CD4-positive, alpha-beta T cell treated with Interleukin-12 subunit alpha and Interleukin-12 subunit beta, for 1 hour (primary cell): ENCODE measurements at regions not wholly inside any gene's neighbourhood (a gene's known extent, or its start where the extent isn't known, plus 50 kb on each side); places are given as distances from the start of the nearest gene placed in this dataset.

Experiments
- DNase-seq: peaks from one replicate; pipeline ENCODE4 v3.0.0-alpha.2; 2020

DNA sequence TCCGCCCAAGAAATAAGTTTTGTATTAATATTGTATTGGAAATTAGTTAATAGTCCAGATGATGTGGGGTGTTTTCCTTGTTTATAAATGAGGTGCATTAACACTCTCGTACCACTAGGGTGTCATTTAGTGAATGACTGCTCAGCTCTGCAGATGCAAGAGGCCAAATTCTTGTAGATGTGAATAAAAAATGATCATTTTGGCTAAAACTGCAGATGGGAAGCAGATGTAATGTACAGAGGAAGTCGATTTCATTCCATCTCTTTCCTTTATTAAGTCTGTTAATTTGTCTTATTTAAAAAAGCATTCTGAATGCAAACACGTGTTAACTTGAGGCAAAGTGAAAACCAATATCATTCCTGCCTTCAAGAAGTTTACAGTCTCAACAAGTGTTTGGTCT, 108.1 kb downstream of the DHX15 start:
- DNase-seq, result no peak

DNA sequence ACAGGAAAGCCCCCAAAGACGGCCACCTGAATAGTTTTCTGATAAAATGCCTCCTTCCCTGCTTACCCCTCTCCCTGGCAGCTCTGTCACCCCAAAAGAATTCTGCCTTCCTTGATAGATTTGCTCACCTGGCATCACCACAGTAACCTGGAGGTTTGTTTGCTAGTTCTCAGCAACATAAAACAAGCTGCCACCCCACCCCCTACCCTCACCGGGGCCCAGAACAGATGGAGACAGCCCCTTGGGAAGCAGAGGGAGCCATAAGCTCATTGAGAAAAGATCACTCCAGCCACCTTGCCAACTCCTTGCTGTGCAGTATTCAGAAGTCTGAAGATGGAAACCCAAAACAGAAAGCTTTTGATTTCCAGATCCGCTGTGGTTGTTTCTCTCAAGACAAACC, 108.6 kb downstream of the DHX15 start:
- DNase-seq, result no peak

DNA sequence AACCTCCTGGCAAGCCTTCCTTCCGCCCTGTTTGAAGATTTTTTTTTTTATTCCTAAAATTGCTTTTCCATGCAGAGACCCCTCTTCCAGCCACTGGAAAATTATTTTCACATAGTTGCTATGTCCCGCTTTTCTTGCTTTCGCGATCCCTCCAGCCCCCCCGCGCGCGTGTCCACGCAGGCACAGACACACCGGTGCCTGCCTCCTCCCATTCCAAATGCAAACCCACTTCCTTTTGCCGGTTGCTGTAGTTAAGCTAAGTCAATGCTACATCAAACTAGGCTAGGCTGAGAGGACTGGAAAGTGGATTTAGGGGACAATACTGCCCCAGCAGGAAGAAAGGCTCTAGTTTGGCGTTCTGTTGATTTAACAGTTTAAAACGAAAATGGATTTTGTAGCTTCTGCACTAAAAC, 111.0 kb downstream of the DHX15 start:
- DNase-seq, result no peak

DNA sequence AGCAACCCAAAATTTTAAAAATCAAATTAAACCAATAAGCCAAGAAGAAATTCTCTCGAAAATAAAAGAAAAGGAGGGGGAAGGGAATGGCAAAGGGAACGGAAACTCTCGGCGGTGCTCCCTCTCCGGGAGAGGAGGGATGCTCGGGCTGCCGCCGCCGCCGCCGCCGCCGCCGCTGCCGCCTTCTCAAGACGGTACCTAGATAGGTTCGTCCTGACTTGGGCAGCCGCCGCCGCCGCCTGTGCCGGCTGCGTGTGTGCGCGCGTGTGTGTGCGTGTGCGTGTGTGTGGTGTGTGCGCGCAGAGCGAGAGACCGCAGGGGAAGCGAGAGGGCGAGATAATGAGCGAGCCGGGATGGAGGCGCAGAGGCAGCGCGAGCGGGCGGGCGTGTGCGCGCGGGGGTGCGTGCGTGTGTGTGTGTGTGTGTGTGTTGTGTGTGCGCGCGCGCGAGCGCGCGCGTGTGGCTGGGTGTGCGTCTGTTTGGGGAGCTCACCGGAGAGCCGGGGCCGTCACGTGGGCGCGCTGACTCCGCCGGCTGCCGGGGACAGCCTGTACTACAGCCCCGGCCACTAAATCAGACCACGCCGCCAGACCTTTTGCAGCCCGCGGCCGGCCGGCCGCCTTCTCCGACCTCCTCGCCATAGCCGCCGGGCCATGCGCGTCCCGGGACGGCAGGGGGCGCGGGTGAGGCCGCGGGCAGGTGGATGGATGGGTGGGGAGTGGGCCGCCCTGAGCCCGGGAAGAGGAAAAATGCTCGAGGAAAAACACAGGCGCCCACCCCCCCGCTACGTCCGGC, 111.6 kb downstream of the DHX15 start:
- DNase-seq, result peak; percentile 74

DNA sequence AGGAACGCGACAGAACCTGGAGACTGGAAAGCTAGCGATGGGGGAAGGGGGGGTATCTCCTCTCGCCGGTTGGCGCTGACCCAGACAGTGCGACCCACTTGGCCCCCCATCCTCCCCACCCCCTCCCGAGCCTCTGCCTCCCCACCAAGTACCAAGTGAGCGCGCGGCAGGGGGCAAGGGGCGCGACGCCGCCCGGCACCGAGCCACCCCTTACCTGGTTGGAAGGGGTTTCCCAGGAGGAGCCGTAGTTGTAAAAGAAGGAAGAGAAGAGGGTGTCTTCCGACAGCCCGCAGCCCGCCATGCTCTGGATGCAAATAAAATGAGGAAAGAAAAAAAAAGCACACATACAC, 112.2 kb downstream of the DHX15 start:
- no peak for DNase-seq

DNA sequence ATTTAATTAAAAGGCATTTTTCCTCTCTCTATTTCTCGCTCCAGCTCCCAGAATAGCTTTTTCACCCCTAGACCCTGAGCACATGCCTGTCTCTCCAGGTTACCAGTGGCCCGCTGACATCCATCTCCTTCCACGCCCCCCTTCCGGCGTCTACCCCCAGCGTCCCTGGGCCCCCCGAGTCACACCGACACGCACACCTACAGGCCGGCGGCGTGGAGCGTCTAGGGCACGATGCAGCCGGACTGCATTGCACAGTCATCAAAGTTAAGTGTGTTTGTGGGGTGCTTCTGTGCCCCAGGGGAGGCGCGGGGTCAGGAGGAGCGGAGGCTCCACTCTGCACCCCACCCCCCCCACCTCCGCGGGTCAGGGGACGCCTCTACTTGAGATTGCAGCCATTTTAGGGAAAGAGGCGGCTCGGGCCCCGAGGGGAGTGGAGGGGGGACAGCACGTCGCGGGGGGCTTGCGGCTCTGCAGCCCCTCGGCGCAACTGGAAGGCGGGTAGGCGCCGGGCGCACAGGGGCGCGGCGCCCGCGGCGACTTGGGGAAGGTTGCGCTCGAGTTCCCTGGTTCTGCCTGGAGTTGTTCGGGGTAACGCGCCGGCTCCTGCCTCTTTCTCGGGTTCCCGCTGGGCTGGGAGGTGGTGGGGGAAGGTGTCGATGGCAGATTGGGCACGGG, 112.7 kb downstream of the DHX15 start:
- no peak for DNase-seq

DNA sequence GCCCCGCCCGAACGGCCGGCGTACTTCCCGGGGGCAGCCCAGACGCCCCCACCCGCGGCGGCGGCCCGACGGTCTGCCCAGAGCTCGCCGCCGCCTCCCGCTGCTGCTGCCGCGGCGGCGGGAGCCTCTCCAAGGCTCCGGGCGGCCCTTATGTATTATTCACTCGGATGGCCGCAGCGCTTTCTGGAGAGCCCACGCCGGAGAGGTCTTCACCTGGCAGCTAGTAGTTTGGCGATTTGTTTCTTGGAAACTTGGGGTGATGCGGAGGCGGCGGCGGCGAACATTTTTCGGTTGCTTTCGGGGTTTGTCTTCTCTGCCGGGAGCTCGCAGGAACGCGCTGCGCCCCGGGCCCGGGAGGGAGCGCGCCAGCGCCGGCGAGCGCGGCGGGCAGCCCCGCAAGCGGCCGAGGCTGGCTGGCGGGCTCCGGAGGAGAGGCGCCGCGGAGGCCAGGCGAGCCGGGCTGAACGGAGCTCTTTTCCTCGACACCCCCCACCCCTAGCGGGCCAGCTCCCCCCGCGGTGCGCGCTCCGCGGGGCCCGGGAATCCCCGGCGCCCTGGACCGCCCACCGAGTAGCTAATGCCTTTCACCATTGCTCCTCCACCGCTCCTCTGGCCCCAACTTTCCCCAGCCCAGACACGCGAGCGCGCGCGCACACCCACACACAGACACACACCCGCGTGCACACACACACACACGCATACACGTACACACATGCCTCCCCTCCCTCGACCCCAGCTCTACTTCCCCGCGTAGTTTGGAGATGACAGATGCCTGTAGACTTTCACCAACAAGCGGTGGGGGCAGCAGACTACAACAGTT, 113.5 kb downstream of the DHX15 start:
- peak; percentile 29 for DNase-seq

DNA sequence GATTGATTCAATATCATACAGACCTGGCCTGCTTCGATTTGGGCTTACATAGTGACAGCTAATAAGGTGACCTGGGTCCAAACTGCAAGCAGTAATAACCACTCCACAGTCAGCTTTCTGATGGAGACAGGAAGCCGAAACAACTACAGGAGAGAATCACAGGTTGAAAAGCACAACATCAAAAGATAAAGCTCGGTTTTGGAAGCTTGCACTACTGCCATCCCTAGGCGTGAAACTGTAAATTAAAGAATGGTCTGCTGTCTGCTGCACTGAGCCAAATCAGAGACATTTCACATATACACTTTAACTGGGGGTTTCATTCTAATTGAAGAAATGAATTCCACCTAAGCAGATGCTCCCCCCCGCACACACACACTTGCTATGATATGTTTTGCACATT, 116.3 kb downstream of the DHX15 start:
- no peak for DNase-seq

DNA sequence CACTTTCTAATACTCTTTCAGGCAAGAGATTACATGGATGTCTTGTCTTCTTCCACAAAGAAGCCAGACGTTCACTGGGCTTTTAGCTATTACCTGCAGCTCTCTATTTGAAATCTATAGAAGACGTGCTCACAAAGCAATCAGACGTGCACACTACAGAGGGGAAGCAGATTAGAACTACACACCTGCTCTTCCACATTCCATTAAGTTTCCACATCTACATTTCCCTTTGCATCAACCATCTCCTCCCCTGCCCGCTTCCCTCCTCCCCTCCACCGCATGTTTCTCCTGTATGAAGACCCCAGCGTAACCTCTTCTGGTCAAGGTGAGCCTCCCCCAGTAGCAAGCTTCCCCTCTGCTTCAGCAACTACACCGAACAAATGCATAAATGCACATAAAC, 119.8 kb downstream of the DHX15 start:
- no peak for DNase-seq

DNA sequence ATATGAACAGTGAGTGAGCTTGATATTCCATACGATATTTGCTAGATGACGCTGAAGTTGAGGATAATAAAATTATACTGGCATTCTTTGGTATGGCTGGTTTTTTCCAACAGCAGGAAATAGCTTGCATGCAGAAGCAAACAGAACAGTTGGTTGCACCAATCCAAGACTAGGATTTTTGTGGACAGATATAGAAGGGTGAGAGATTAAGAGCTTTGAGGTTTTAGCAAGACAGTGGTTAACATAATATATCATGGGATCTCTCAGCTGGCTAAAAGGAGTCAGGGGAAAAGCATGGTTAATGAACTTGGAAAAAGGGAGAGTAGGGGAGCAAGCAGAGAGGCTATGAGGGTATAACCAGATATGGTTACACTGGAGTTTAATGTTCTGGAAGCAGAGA, 127.9 kb downstream of the DHX15 start:
- no peak for DNase-seq

DNA sequence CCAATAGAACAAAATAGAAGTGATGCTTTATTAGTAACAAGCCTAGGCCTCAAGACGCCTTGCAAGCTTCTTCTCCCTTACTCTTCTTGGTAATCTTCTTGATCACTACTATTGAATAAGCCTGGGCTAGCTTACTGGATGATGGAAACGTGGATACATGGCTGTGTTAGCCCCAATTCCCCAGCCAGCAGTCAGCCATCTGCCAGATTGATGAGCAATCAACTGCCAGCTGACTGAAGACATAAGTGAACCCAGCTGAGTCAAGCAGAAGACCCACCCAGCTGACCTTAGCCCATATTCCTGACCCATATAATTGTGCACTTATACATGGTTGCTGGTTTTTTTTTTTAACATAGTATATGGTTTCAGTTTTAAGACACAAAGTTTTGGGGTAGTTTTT, 130.4 kb downstream of the DHX15 start:
- DNase-seq, result no peak

DNA sequence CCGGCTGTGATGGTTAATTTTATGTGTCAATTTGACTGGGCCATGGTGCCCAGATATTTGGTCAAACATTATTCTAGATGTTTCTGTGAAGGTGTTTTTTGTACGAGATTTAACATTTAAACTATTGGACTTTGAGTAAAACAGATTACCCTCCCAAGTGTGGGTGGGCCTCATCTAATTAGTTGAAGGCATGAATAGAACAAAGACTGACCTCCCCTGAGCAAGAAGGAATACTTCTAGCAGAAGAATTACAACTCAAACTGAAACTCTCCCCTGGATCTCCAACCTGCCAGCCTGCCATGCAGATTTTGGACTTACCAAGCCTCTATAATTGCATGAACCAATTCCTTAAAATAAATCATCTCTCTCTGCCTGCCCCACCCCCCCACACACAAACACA, 132.5 kb downstream of the DHX15 start:
- DNase-seq, result no peak

DNA sequence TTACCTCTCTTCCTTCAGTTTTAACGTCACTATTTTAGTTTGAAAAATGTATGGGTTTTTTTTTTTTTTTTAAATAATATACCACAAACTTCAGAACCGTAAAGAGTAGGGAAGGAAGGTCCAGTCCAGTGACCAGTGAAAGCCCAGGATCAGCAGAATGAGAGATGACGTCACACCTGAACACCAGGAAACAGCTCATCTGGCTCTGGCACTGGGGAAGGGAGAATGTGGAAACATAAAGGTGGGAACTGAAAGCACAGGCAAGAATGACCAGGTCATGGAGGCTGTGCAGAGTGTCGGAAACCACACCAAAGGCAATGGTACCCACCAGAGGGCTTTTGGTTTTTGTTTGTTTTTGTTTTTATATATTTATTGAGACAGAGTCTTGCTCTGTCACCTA, 141.2 kb downstream of the DHX15 start:
- no peak for DNase-seq

DNA sequence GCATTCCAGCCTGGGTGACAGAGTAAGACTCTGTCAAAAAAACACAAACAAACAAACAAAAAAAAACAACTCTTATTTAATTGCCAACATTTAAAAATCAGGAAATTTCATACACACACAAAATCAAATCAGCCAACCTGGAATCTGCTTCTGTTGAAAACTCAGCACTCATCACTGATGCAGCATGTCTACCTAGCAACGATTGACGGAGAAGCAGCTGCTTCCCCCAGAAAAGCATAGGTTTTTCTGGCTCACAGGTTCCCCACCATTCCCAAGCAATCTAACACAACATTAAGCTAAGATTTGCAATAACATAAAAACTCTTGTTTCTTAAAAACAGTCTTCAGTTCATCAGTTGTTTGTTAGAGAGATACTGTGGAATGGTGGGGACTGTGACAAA, 143.6 kb downstream of the DHX15 start:
- DNase-seq, result no peak

DNA sequence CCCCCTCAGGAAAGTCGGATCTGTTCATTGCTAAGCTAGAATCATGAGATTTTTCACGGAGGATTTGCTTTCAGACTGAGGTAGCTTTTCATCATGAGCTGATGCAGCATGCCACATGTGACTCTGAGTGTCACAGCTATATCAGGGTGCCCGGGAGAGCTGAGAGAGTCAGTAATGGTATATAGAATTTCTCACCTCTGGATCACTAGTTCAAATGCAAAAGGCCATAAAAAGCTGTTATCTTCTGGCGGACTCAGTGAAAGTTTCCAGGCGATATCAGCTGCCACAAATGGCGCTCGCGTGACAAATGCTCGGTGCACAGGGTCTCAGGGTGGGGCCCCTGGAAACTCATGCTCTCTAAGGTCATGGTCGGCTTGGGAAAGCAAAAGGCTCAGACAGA, 150.1 kb downstream of the DHX15 start:
- no peak for DNase-seq

DNA sequence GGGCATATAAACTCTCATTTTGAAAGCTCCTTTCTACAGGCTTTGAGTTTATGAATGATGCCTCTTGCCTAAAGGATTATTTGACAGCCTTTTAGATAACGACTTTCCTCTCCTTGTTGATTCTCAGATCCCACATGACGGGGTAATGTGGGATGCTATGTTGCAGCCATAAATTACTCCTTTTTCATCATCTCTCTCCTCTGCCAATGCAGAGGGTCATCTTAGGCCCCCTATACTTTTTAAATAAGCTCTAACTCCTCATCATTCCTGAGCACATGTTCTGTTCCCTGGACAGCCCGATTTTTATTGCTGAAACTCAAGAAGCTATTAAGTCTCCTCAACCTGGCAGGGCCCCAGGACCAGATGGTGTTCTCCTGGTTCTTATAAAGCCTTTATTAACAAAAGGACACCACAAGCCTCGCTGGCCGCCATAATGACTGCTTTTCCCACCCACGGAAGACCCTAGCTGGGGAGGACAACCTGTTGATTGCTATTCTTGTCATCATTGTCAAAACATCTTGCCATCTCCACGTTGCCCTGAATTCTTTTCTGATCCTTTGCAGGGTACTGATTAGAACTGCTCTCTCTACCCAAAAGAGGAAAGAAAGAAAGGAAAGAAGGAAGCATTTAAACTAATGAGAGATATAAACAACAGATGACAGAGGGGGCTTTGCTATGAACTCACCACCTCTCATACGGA, 150.7 kb downstream of the DHX15 start:
- no peak for DNase-seq

DNA sequence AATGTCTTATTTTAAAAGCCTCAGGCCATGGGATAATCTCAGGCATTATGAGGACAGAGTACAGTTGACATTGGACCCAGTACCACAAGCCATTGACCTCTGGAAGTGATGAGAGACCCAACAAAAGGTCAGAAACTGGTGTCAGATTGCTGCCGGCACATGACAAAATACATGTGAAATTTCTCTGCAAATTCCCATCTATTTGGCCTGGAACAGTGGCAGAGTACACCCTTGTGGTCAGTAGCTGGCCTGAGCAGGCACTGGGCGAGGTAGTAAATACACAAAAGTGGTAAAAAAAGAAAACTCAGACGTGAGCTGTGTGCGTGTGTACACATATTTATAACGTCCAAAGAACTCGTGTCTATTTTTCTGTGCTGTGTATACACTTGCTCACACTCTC, 155.5 kb downstream of the DHX15 start:
- DNase-seq, result no peak

DNA sequence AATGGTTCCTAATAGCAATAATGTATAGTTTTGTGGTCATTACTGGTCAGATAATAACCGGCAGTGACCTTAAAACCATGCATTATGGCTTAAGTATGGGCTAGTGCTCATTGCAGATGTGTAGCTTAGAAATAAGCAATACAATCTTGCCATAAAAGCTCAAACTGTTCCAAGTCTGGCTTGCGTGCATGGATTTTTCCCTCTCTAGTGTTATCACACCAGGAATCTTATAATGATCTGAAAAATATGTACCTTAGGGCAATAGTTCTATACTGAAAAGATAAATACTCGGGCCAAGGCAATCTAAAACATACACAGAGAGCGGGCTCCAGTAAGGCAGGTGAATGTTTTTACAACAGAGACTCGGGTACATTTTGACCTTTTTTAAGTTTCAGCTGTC, 157.8 kb downstream of the DHX15 start:
- DNase-seq, result no peak

DNA sequence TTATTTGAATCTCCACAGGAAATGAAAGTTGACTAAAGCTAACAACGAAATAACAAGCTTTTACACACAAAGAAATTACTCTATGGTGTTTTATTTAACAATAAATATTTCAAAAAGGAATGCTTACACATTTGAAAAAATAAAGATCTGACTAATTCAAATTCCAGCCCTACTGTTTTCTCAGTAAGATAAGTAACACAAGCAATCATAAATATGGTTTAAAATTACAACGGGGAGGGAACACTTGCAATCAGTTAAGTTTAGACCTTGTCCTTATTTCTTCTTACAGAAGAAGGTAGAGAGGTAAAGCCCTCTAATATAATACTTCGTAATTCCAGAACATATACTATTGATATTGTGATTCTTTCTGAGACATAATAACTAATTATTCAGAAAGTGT, 158.5 kb downstream of the DHX15 start:
- no peak for DNase-seq

DNA sequence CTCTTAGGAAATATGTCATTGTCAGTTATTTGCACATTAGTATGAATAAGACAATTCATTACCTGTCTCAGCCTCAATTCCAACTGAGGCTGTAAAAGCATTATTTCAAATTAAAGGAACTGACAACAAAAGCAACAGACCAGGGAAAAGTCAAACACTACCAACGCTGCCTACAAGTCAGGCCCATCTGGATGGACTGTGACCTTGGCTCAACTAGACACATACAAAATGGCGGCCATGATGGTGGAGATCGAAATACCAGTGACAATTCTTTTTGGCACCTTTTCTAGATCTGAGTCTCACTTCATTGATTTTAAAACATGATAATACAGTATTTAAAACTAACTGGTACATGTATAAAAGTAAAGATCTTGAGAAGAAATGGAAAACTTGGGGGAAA, 160.7 kb downstream of the DHX15 start:
- DNase-seq, result no peak

DNA sequence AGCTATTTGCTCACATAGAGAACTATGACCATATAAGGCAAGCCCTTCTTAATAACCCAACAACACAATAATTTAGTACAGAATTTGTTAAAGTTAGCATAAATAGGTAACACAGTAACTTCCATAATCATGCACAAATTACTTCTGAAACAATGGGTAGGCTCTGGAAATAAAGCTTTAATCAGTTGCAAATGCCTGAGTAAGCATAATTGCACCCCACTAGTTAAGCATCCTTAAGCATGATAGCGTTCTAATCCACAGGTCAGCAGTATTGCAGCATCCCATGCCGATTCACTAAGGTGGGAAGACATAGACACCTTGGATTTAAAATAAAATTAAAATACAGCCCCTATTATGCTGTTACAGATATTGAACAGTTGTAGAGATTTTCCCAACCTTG, 161.7 kb downstream of the DHX15 start:
- no peak for DNase-seq

DNA sequence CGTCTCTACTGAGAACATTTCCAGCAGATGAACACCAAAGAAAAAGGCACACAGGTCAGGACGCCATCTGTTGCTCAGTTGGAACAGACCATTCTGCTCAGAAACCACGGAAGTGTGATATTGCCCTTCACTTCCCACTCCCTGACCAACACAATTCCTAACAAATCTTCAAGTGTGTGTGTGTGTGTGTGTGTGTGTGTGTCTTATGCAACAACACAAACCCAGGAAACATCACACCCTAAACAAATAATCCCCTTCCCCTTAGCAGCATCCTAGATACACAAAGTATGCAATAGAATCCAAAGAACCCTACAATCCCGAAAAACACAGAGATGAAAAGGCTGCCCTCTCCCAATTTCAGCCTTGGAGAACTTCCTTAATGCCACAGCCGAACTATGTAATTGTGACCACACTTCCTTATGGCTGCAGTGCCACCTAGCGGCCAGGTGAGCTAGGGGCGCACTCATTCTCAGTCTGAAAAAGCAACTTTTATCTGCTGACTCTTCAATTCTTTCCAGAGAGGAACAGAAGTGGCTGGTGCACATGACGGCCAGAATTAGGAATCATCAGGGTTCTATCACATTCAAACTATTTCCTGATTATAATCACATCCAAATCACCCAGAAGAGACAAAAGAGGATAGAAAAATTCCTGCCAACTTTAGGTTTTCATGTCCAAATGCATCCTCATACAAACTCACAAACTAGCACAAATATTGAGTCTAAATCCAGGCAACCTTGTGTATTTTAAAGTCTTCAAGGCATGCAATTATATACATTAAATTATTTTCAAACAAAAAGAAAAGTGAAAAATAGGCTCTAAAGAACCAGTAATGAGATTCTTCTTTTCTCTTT, 164.9 kb downstream of the DHX15 start:
- peak; percentile 51 for DNase-seq
